ENCODE measurements at regions not wholly inside any gene's neighbourhood (a gene's known extent, or its start where the extent isn't known, plus 50 kb on each side); places are given as distances from the start of the nearest gene placed in this dataset.

GRCh38 chr15:70422342-70422741 lies 324.6 kb upstream of the TLE3 start:
- H3K27ac ChIP-seq: no peak overlapping the region
- intact Hi-C loops (cut with DNase I): no loop called here
- no peak overlapping the region for H3K4me3 ChIP-seq
- peaks cover 3% of the 10 kb centered on the region for H3K4me1 ChIP-seq (ENCODE audit: insufficient read depth)
- H3K36me3 ChIP-seq: no peaks in the 10 kb centered on the region
- no peaks in the 10 kb centered on the region for H3K27me3 ChIP-seq
- TF ChIP-seq POLR2A (IDR thresholded peaks at IDR 0.05) (no peak), CTCF (IDR thresholded peaks at IDR 0.05) (no peak), EP300 (IDR thresholded peaks at IDR 0.05) (no peak)
- H3K9me3 ChIP-seq: no peaks in the 10 kb centered on the region
- 83 to 90% (median 85%) methylated on average over 4 of the region's 4 CpGs for WGBS, 3 donors
- DNase-seq: no peak

GRCh38 chr15:70420948-70421482 lies 323.3 kb upstream of the TLE3 start:
- TF ChIP-seq CTCF (IDR thresholded peaks at IDR 0.05): no peak
- TF ChIP-seq EP300 (IDR thresholded peaks at IDR 0.05): no peak
- TF ChIP-seq POLR2A (IDR thresholded peaks at IDR 0.05): no peak
- Histone ChIP-seq H3K27ac (no peak overlapping the region), H3K27me3 (no peaks in the 10 kb centered on the region), H3K4me3 (no peak overlapping the region), H3K4me1 (ENCODE audit: insufficient read depth) (peaks cover 3% of the 10 kb centered on the region), H3K9me3 (no peaks in the 10 kb centered on the region), H3K36me3 (no peaks in the 10 kb centered on the region)
- intact Hi-C loops (cut with DNase I): no loop called here
- no peak for DNase-seq
- WGBS, 3 donors: 74 to 80% (median 74%) methylated on average over 5 of the region's 5 CpGs

- intact Hi-C loops (cut with DNase I): no loop called here
- no peak overlapping the region for H3K27ac ChIP-seq
- no peak for DNase-seq
- no peaks in the 10 kb centered on the region for H3K4me1 ChIP-seq (ENCODE audit: insufficient read depth)
- H3K9me3 ChIP-seq: no peaks in the 10 kb centered on the region
- no peak overlapping the region for H3K4me3 ChIP-seq
- TF ChIP-seq EP300 (IDR thresholded peaks at IDR 0.05) (no peak), POLR2A (IDR thresholded peaks at IDR 0.05) (no peak), CTCF (IDR thresholded peaks at IDR 0.05) (no peak)
- no peaks in the 10 kb centered on the region for H3K27me3 ChIP-seq
- WGBS, 3 donors: 57 to 61% (median 58%) methylated on average over 4 of the region's 4 CpGs
- no peaks in the 10 kb centered on the region for H3K36me3 ChIP-seq
Observed at GRCh38 chr15:70420086-70420947, 322.6 kb upstream of the TLE3 start.

- Histone ChIP-seq H3K27me3 (no peaks in the 10 kb centered on the region), H3K4me1 (ENCODE audit: insufficient read depth) (no peaks in the 10 kb centered on the region), H3K27ac (no peak overlapping the region), H3K36me3 (no peaks in the 10 kb centered on the region), H3K4me3 (no peak overlapping the region), H3K9me3 (no peaks in the 10 kb centered on the region)
- no peak for DNase-seq
- intact Hi-C loops (cut with DNase I): no loop called here
- TF ChIP-seq POLR2A (IDR thresholded peaks at IDR 0.05) (no peak), EP300 (IDR thresholded peaks at IDR 0.05) (no peak), CTCF (IDR thresholded peaks at IDR 0.05) (no peak)
- WGBS, 3 donors: 78 to 83% (median 78%) methylated on average over 11 of the region's 11 CpGs
Observed at GRCh38 chr15:70418943-70419342, 321.2 kb upstream of the TLE3 start.
